ENCODE measurements at regions not wholly inside any gene's neighbourhood (a gene's known extent, or its start where the extent isn't known, plus 50 kb on each side); places are given as distances from the start of the nearest gene placed in this dataset.

DNA sequence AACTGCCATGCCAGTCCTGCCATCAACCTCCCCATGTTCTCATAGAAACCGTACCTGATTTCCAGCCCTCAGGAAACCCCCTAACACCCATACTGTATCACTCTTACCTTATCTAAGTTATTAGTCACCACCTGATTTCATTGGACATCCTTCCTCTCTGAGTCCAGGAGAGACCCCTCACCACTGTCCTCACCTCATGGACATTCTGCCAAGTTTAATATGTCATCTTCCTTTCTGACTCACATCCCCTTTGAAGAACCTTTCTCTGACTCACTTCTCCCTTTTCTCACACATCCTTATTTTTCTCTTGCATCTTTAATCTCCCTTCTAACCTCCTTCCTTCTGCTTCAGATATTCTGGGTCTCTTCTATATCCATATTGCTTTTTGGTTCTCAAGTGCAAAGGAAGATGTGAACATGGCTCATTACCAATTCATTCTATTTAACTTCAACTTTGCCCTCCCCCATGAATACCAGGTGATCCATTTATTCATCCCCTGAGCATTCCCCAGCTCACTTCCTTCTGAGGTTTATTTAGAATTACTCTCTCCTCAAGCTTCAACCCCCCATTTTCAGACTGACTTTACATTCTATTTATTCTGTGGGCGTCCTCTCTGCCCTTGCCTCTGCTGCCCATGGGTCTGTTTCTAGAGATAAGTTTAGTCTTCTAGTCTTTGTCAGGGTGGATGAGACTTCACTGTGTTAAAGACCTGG, 206.8 kb upstream of the ESRRG start:
- TF ChIP-seq POLR2AphosphoS5 (IDR thresholded peaks at IDR 0.05) (no peak), POLR2A (IDR thresholded peaks at IDR 0.05) (no peak)
- TF ChIP-seq, protein P1, sequence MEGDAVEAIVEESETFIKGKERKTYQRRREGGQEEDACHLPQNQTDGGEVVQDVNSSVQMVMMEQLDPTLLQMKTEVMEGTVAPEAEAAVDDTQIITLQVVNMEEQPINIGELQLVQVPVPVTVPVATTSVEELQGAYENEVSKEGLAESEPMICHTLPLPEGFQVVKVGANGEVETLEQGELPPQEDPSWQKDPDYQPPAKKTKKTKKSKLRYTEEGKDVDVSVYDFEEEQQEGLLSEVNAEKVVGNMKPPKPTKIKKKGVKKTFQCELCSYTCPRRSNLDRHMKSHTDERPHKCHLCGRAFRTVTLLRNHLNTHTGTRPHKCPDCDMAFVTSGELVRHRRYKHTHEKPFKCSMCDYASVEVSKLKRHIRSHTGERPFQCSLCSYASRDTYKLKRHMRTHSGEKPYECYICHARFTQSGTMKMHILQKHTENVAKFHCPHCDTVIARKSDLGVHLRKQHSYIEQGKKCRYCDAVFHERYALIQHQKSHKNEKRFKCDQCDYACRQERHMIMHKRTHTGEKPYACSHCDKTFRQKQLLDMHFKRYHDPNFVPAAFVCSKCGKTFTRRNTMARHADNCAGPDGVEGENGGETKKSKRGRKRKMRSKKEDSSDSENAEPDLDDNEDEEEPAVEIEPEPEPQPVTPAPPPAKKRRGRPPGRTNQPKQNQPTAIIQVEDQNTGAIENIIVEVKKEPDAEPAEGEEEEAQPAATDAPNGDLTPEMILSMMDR (IDR thresholded peaks at IDR 0.05) = no peak

Data from prostate gland (tissue), 2 donors.